Fibroblast of skin of back (primary cell): ENCODE measurements at regions not wholly inside any gene's neighbourhood (a gene's known extent, or its start where the extent isn't known, plus 50 kb on each side); places are given as distances from the start of the nearest gene placed in this dataset.
A peak's percentile ranks its signal among the peaks of the same experiment; 100 is the strongest.

Experiments used
- DNase-seq: peaks from one replicate; pipeline ENCODE4 v3.0.0-alpha.2; 2013

GRCh38 chr13:20351281-20352022, 119.3 kb upstream of the GJB6 start:
- peak; percentile 80 for DNase-seq

GRCh38 chr13:20350819-20351218, 118.7 kb upstream of the GJB6 start:
- DNase-seq, result no peak

- DNase-seq, result no peak
Observed at GRCh38 chr13:20350382-20350763, 118.3 kb upstream of the GJB6 start.

- no peak for DNase-seq
Observed at GRCh38 chr13:20349564-20350381, 117.7 kb upstream of the GJB6 start.

GRCh38 chr13:20348645-20349408, 116.7 kb upstream of the GJB6 start:
- no peak for DNase-seq

GRCh38 chr13:20348018-20348417, 115.9 kb upstream of the GJB6 start:
- no peak for DNase-seq

- DNase-seq, result no peak
Observed at GRCh38 chr13:20344836-20345490, 112.8 kb upstream of the GJB6 start.

GRCh38 chr13:20342311-20342710, 110.2 kb upstream of the GJB6 start:
- no peak for DNase-seq

- DNase-seq, result no peak
Observed at GRCh38 chr13:20340759-20341171, 108.6 kb upstream of the GJB6 start.

- no peak for DNase-seq
Observed at GRCh38 chr13:20340136-20340758, 108.1 kb upstream of the GJB6 start.

GRCh38 chr13:20337884-20338551, 105.9 kb upstream of the GJB6 start:
- no peak for DNase-seq

GRCh38 chr13:20336761-20337160, 104.6 kb upstream of the GJB6 start:
- no peak for DNase-seq

GRCh38 chr13:20334309-20334708, 102.2 kb upstream of the GJB6 start:
- DNase-seq, result no peak

- DNase-seq, result no peak
Observed at GRCh38 chr13:20332361-20333096, 100.4 kb upstream of the GJB6 start.

- no peak for DNase-seq
Observed at GRCh38 chr13:20331949-20332348, 99.8 kb upstream of the GJB6 start.

- DNase-seq, result no peak
Observed at GRCh38 chr13:20331419-20331818, 99.3 kb upstream of the GJB6 start.

- no peak for DNase-seq
Observed at GRCh38 chr13:20326809-20327208, 94.7 kb upstream of the GJB6 start.

- DNase-seq, result no peak
Observed at GRCh38 chr13:20326276-20326675, 94.2 kb upstream of the GJB6 start.

- DNase-seq, result no peak
Observed at GRCh38 chr13:20320885-20321284, 88.8 kb upstream of the GJB6 start.

- no peak for DNase-seq
Observed at GRCh38 chr13:20313896-20314295, 81.8 kb upstream of the GJB6 start.

- DNase-seq, result no peak
Observed at GRCh38 chr13:20312292-20312691, 80.2 kb upstream of the GJB6 start.
